CD4-positive, alpha-beta T cell (primary cell): ENCODE measurements at regions not wholly inside any gene's neighbourhood (a gene's known extent, or its start where the extent isn't known, plus 50 kb on each side); places are given as distances from the start of the nearest gene placed in this dataset.

Source experiments
- ATAC-seq: fragments of 200-7000 bp; cut with Tn5 transposase; one replicate; pipeline ENCODE4 v1.10.0; 2022; ENCODE audit warnings: mild to moderate bottlenecking; ENCODE audit not compliant: poor library complexity
- CTCF ChIA-PET: fragments of 350-600 bp; sonication (Branson Sonifier 250); formaldehyde crosslinking; loops from one replicate; lab custom pipeline; 2021; ENCODE audit warnings: antibody characterized with exemption, inconsistent platforms; lab: Charles Lee
- POLR2A ChIA-PET: fragments of 350-600 bp; sonication (Branson Sonifier 250); formaldehyde crosslinking; loops from one replicate; lab custom pipeline; 2021; ENCODE audit warnings: antibody characterized with exemption, inconsistent platforms; lab: Charles Lee
- DNase-seq, 14 experiments: peaks; one replicate each; pipeline ENCODE4 v3.0.0-alpha.2; 2013 to 2020; ENCODE audit warnings: mixed read lengths in 2 of 14
- H3K27ac ChIP-seq, 2 donors: one replicate each; pipeline versions ENCODE4 v1.5.1 to v1.7.0; 2013; ENCODE audit warnings: low read length in 2 of 2, low read depth in 1 of 2, mild to moderate bottlenecking in 1 of 2
- H3K27me3 ChIP-seq, 2 experiments: 1 replicate in 1 of 2; 2 replicates in 1 of 2; pipeline versions ENCODE4 v1.6.1 to v1.7.0; 2013; ENCODE audit warnings: low read length in 2 of 2, control low read depth in 1 of 2, mild to moderate bottlenecking in 1 of 2, moderate library complexity in 1 of 2; ENCODE audit not compliant: insufficient read depth in 2 of 2, control insufficient read depth in 1 of 2
- H3K36me3 ChIP-seq: one replicate; pipeline ENCODE4 v1.6.1; 2013; ENCODE audit warnings: low read length, control low read depth; ENCODE audit not compliant: insufficient read depth
- H3K4me1 ChIP-seq: one replicate; pipeline ENCODE4 v1.6.1; 2013; ENCODE audit warnings: low read length, control low read depth; ENCODE audit not compliant: insufficient read depth
- H3K4me3 ChIP-seq: one replicate; pipeline ENCODE4 v1.5.1; 2013; ENCODE audit warnings: mild to moderate bottlenecking, low read length, moderate library complexity
- H3K9me3 ChIP-seq, 2 experiments: 1 replicate in 1 of 2; 2 replicates in 1 of 2; pipeline versions ENCODE4 v1.6.1 to v1.7.0; 2013; ENCODE audit warnings: low read length in 2 of 2, mild to moderate bottlenecking in 2 of 2, control low read depth in 1 of 2, moderate library complexity in 1 of 2; ENCODE audit not compliant: control insufficient read depth in 1 of 2, insufficient read depth in 1 of 2
- H3K27ac Mint-ChIP-seq: one replicate; pipeline ENCODE4 v1.8.0; 2020; ENCODE audit warnings: mixed read lengths
- H3K27me3 Mint-ChIP-seq: one replicate; pipeline ENCODE4 v1.8.0; 2021; ENCODE audit warnings: mixed read lengths
- H3K36me3 Mint-ChIP-seq: one replicate; pipeline ENCODE4 v1.8.0; 2021; ENCODE audit warnings: low read depth, mixed read lengths
- H3K4me1 Mint-ChIP-seq: one replicate; pipeline ENCODE4 v1.8.0; 2021; ENCODE audit warnings: low read depth, mixed read lengths
- H3K4me3 Mint-ChIP-seq: one replicate; pipeline ENCODE4 v1.8.0; 2020; ENCODE audit warnings: mild to moderate bottlenecking, mixed read lengths
- H3K9me3 Mint-ChIP-seq: one replicate; pipeline ENCODE4 v1.8.0; 2020; ENCODE audit warnings: mixed read lengths
- intact Hi-C, 2 experiments: fragments of 100-400 bp; cut with DNase I in 1 of 2; cut with micrococcal nuclease in 1 of 2; formaldehyde crosslinking; loops; one replicate each; pipeline versions ENCODE4 v1.15.1 to v1.9.0; 2023 to 2025; cut with DNase I, micrococcal nuclease
- TF ChIP-seq, protein P1 (sequence below): fragments of 200-600 bp; IDR thresholded peaks from one replicate; pipeline ENCODE4 v1.8.0; 2022; ENCODE audit warnings: antibody characterized with exemption, mild to moderate bottlenecking

DNA sequence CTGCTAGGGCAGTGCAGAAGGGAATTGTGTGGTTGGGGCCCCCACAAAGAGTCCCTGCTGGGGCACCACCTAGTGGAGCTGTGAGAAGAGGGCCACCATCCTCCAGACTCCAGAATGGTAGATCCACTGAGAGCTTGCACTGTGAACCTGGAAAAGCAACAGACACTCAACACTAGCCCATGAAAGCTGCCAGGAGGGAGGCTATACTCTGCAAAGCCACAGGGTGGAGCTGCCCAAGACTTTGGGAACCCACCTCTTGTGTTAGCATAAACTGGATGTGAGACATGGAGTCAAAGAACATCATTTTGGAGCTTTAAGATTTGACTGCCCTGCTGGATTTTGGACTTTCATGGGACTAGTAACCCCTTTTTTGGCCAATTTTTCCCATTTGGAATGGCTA, 328.4 kb upstream of the KHDRBS2 start:
- no peaks in the 10 kb centered on the region for H3K4me1 Mint-ChIP-seq
- POLR2A ChIA-PET, result no interaction called here
- ATAC-seq (no peak), DNase-seq (no peak)
- intact Hi-C loops, result no loop called here
- no peak overlapping the region for H3K4me3 Mint-ChIP-seq
- peaks cover 4% of the 10 kb centered on the region in 2 experiments for H3K9me3 ChIP-seq
- H3K27ac ChIP-seq, result no peak overlapping the region
- TF ChIP-seq, protein P1, sequence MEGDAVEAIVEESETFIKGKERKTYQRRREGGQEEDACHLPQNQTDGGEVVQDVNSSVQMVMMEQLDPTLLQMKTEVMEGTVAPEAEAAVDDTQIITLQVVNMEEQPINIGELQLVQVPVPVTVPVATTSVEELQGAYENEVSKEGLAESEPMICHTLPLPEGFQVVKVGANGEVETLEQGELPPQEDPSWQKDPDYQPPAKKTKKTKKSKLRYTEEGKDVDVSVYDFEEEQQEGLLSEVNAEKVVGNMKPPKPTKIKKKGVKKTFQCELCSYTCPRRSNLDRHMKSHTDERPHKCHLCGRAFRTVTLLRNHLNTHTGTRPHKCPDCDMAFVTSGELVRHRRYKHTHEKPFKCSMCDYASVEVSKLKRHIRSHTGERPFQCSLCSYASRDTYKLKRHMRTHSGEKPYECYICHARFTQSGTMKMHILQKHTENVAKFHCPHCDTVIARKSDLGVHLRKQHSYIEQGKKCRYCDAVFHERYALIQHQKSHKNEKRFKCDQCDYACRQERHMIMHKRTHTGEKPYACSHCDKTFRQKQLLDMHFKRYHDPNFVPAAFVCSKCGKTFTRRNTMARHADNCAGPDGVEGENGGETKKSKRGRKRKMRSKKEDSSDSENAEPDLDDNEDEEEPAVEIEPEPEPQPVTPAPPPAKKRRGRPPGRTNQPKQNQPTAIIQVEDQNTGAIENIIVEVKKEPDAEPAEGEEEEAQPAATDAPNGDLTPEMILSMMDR, result no peak
- peaks cover 20% of the 10 kb centered on the region for H3K9me3 Mint-ChIP-seq
- no peaks in the 10 kb centered on the region for H3K27me3 ChIP-seq
- no peaks in the 10 kb centered on the region for H3K27me3 Mint-ChIP-seq
- no peak overlapping the region for H3K4me3 ChIP-seq
- no peaks in the 10 kb centered on the region for H3K36me3 Mint-ChIP-seq
- no peak overlapping the region for H3K27ac Mint-ChIP-seq
- no peaks in the 10 kb centered on the region for H3K36me3 ChIP-seq
- CTCF ChIA-PET, result no interaction called here
- no peaks in the 10 kb centered on the region for H3K4me1 ChIP-seq

DNA sequence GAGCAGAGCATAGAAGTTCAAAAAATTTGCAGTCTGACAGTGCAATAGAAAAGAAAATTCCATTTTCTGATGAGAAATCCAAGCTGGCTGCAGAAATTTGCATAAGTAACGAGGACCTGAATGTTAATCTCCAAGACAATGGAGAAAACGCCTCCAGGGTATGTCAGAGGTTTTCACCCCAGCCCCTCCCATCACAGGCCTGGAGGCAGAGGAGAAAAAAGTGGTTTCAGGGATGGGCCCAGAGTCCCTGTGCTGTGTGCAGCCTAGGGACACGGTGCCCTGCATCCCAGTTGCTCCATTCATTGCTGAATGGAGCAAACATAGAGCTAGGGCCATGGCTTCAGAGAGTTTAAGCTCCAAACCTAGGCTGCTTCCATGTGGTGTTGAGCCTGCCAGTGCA, 327.9 kb upstream of the KHDRBS2 start:
- peaks cover 4 to 6% of the 10 kb centered on the region in 2 experiments for H3K9me3 ChIP-seq
- intact Hi-C loops, result no loop called here
- no peaks in the 10 kb centered on the region for H3K36me3 Mint-ChIP-seq
- TF ChIP-seq, protein P1, result no peak
- H3K27me3 Mint-ChIP-seq, result no peaks in the 10 kb centered on the region
- no peak overlapping the region for H3K4me3 ChIP-seq
- H3K27ac ChIP-seq, result no peak overlapping the region
- ATAC-seq (no peak), DNase-seq (no peak)
- no peaks in the 10 kb centered on the region for H3K27me3 ChIP-seq
- no peak overlapping the region for H3K27ac Mint-ChIP-seq
- H3K9me3 Mint-ChIP-seq, result peaks cover 23% of the 10 kb centered on the region
- no peaks in the 10 kb centered on the region for H3K36me3 ChIP-seq
- no peaks in the 10 kb centered on the region for H3K4me1 ChIP-seq
- POLR2A ChIA-PET, result no interaction called here
- no peaks in the 10 kb centered on the region for H3K4me1 Mint-ChIP-seq
- CTCF ChIA-PET, result no interaction called here
- no peak overlapping the region for H3K4me3 Mint-ChIP-seq

DNA sequence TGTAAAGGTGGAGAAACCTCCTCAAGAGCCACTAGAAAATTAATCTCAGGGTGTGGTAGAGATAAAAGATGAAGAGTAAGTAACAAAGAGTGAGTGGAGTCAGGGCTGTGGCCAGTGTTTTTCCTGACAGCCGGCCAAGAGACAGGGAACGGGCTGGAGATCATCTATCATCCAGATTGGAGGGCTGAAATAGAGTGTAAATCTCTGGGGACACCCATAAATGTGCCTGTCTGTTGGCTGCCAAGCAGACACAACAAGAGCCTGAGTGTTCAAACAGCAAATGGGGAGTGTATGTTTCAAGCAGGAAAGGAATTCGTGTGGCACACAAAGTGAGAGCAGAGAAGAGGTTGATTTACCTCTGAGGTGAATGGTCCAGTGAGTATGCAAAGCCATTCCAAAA, 326.4 kb upstream of the KHDRBS2 start:
- Mint-ChIP-seq H3K27ac (no peak overlapping the region), H3K4me3 (no peak overlapping the region), H3K27me3 (no peaks in the 10 kb centered on the region), H3K9me3 (peaks cover 28% of the 10 kb centered on the region), H3K36me3 (no peaks in the 10 kb centered on the region), H3K4me1 (no peaks in the 10 kb centered on the region)
- TF ChIP-seq, protein P1, result no peak
- Histone ChIP-seq H3K4me1 (no peaks in the 10 kb centered on the region), H3K9me3 (peaks cover 4 to 6% of the 10 kb centered on the region in 2 experiments), H3K4me3 (no peak overlapping the region), H3K36me3 (no peaks in the 10 kb centered on the region), H3K27ac (no peak overlapping the region), H3K27me3 (no peaks in the 10 kb centered on the region)
- DNase-seq, result no peak
- ChIA-PET CTCF (no interaction called here), POLR2A (no interaction called here)
- no peak for ATAC-seq
- intact Hi-C loops, result no loop called here
